DOHH2 (cell line): ENCODE measurements at regions not wholly inside any gene's neighbourhood (a gene's known extent, or its start where the extent isn't known, plus 50 kb on each side); places are given as distances from the start of the nearest gene placed in this dataset.

Source experiments
- H3F3A ChIP-seq: fragments of 200-600 bp; sonication (generic), shearing (Covaris generic); 2 replicates; pipeline ENCODE4 v1.6.0; 2016; ENCODE audit warnings: antibody characterized with exemption, mild to moderate bottlenecking; ENCODE audit not compliant: control insufficient read depth, insufficient read depth
- H3K27ac ChIP-seq: fragments of 200-600 bp; sonication (generic); 2 replicates; pipeline ENCODE4 v1.5.1; 2014; ENCODE audit warnings: low read depth, mild to moderate bottlenecking, low read length, moderate library complexity
- H3K27me3 ChIP-seq: fragments of 200-600 bp; sonication (generic); 2 replicates; pipeline ENCODE4 v1.6.1; 2014; ENCODE audit warnings: mild to moderate bottlenecking, low read length, mixed read lengths; ENCODE audit not compliant: control insufficient read depth
- H3K36me3 ChIP-seq: fragments of 200-600 bp; sonication (generic); 2 replicates; pipeline ENCODE4 v1.6.1; 2014; ENCODE audit warnings: mild to moderate bottlenecking, low read length, moderate library complexity, mixed read lengths; ENCODE audit not compliant: control insufficient read depth
- H3K4me1 ChIP-seq: fragments of 200-600 bp; sonication (generic); 2 replicates; pipeline ENCODE4 v1.6.1; 2014; ENCODE audit warnings: mild to moderate bottlenecking, low read length, mixed read lengths; ENCODE audit not compliant: control insufficient read depth
- H3K4me2 ChIP-seq: fragments of 200-600 bp; sonication (generic); 2 replicates; pipeline ENCODE4 v1.6.0; 2014; ENCODE audit warnings: mild to moderate bottlenecking, low read length, moderate library complexity
- H3K4me3 ChIP-seq: fragments of 200-600 bp; sonication (generic); 2 replicates; pipeline ENCODE4 v1.5.1; 2014; ENCODE audit warnings: mild to moderate bottlenecking, low read length, mixed read lengths
- H3K79me2 ChIP-seq: fragments of 200-600 bp; sonication (generic); 2 replicates; pipeline ENCODE4 v1.6.1; 2014; ENCODE audit warnings: mild to moderate bottlenecking, low read length, mixed read lengths; ENCODE audit not compliant: control insufficient read depth
- H3K9me2 ChIP-seq: fragments of 200-600 bp; sonication (generic); replicated peaks from 2 replicates; pipeline ENCODE4 v1.6.1; 2014; ENCODE audit warnings: mild to moderate bottlenecking, low read length, mixed read lengths; ENCODE audit not compliant: control insufficient read depth
- H3K9me3 ChIP-seq: fragments of 200-600 bp; sonication (generic); 2 replicates; pipeline ENCODE4 v1.6.1; 2014; ENCODE audit warnings: antibody characterized with exemption, low read length, mixed read lengths; ENCODE audit not compliant: control insufficient read depth, insufficient read depth
- H4K20me1 ChIP-seq: fragments of 200-600 bp; sonication (generic); 2 replicates; pipeline ENCODE4 v1.6.0; 2014; ENCODE audit warnings: low read depth, mild to moderate bottlenecking, antibody characterized with exemption, low read length, moderate library complexity; ENCODE audit not compliant: control insufficient read depth, insufficient read depth
- EZH2phosphoT487 ChIP-seq: fragments of 200-600 bp; sonication (generic); IDR thresholded peaks from 2 replicates; pipeline ENCODE4 v1.6.1; 2017; ENCODE audit warnings: borderline replicate concordance, mild to moderate bottlenecking, antibody characterized with exemption, low read length, moderate library complexity, mixed read lengths
- TF ChIP-seq, protein P1 (sequence below): fragments of 200-600 bp; sonication (generic); IDR thresholded peaks from one replicate; pipeline ENCODE4 v1.5.1; 2014; ENCODE audit warnings: antibody characterized with exemption, mild to moderate bottlenecking, low read depth, low read length; ENCODE audit not compliant: poor library complexity, severe bottlenecking

GRCh38 chr5:93894601-93895354, 153.4 kb upstream of the POU5F2 start:
- H3K9me2 ChIP-seq, result no peaks in the 10 kb centered on the region
- no peak overlapping the region for H3K27ac ChIP-seq
- no peaks in the 10 kb centered on the region for H3K9me3 ChIP-seq
- no peaks in the 10 kb centered on the region for H3K79me2 ChIP-seq
- H4K20me1 ChIP-seq, result no peaks in the 10 kb centered on the region
- H3K27me3 ChIP-seq, result no peaks in the 10 kb centered on the region
- H3K4me3 ChIP-seq, result no peak overlapping the region
- TF ChIP-seq, protein P1, sequence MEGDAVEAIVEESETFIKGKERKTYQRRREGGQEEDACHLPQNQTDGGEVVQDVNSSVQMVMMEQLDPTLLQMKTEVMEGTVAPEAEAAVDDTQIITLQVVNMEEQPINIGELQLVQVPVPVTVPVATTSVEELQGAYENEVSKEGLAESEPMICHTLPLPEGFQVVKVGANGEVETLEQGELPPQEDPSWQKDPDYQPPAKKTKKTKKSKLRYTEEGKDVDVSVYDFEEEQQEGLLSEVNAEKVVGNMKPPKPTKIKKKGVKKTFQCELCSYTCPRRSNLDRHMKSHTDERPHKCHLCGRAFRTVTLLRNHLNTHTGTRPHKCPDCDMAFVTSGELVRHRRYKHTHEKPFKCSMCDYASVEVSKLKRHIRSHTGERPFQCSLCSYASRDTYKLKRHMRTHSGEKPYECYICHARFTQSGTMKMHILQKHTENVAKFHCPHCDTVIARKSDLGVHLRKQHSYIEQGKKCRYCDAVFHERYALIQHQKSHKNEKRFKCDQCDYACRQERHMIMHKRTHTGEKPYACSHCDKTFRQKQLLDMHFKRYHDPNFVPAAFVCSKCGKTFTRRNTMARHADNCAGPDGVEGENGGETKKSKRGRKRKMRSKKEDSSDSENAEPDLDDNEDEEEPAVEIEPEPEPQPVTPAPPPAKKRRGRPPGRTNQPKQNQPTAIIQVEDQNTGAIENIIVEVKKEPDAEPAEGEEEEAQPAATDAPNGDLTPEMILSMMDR, result peak; percentile 63
- no peak for TF ChIP-seq EZH2phosphoT487
- no peaks in the 10 kb centered on the region for H3F3A ChIP-seq
- no peak overlapping the region for H3K4me2 ChIP-seq
- H3K4me1 ChIP-seq, result no peaks in the 10 kb centered on the region
- H3K36me3 ChIP-seq, result no peaks in the 10 kb centered on the region

- Histone ChIP-seq H3K79me2 (no peaks in the 10 kb centered on the region), H3K4me1 (no peaks in the 10 kb centered on the region), H3K4me3 (no peak overlapping the region), H3K36me3 (no peaks in the 10 kb centered on the region), H3K4me2 (no peak overlapping the region), H3F3A (no peaks in the 10 kb centered on the region), H4K20me1 (no peaks in the 10 kb centered on the region), H3K27me3 (no peaks in the 10 kb centered on the region), H3K9me2 (no peaks in the 10 kb centered on the region), H3K9me3 (no peaks in the 10 kb centered on the region), H3K27ac (no peak overlapping the region)
- TF ChIP-seq EZH2phosphoT487, result no peak
- TF ChIP-seq, protein P1, result no peak
Observed at GRCh38 chr5:93893075-93893474, 151.7 kb upstream of the POU5F2 start.

- no peaks in the 10 kb centered on the region for H3K79me2 ChIP-seq
- no peaks in the 10 kb centered on the region for H3K4me1 ChIP-seq
- no peaks in the 10 kb centered on the region for H4K20me1 ChIP-seq
- no peaks in the 10 kb centered on the region for H3K27me3 ChIP-seq
- TF ChIP-seq, protein P1, result no peak
- TF ChIP-seq EZH2phosphoT487, result no peak
- no peaks in the 10 kb centered on the region for H3K36me3 ChIP-seq
- H3F3A ChIP-seq, result no peaks in the 10 kb centered on the region
- no peak overlapping the region for H3K4me2 ChIP-seq
- no peak overlapping the region for H3K4me3 ChIP-seq
- H3K9me3 ChIP-seq, result no peaks in the 10 kb centered on the region
- no peak overlapping the region for H3K27ac ChIP-seq
- no peaks in the 10 kb centered on the region for H3K9me2 ChIP-seq
Observed at GRCh38 chr5:93892481-93892880, 151.1 kb upstream of the POU5F2 start.
